ENCODE measurements at regions not wholly inside any gene's neighbourhood (a gene's known extent, or its start where the extent isn't known, plus 50 kb on each side); places are given as distances from the start of the nearest gene placed in this dataset.
"Not testable (repeated sequence)": the region's sequence is repeated elsewhere in the genome, so short reads cannot be mapped to it uniquely, and the experiment has no call there.

GRCh38 chr5:174444479-174445188 is 279.7 kb upstream of the MSX2 start:
- DNase-seq (ENCODE audit: low spot score): no peak

- no peak for DNase-seq (ENCODE audit: low spot score)
Measured at GRCh38 chr5:174446446-174446845, 277.9 kb upstream of the MSX2 start.

GRCh38 chr5:174446988-174447387 is 277.4 kb upstream of the MSX2 start:
- DNase-seq (ENCODE audit: low spot score): no peak

- no peak for DNase-seq (ENCODE audit: low spot score)
Measured at GRCh38 chr5:174448041-174448440, 276.3 kb upstream of the MSX2 start.

- DNase-seq (ENCODE audit: low spot score): no peak
Measured at GRCh38 chr5:174448662-174449061, 275.7 kb upstream of the MSX2 start.

- no peak for DNase-seq (ENCODE audit: low spot score)
Measured at GRCh38 chr5:174453690-174454089, 270.7 kb upstream of the MSX2 start.

- no peak for DNase-seq (ENCODE audit: low spot score)
Measured at GRCh38 chr5:174454464-174454863, 269.9 kb upstream of the MSX2 start.

GRCh38 chr5:174454890-174455289 is 269.5 kb upstream of the MSX2 start:
- no peak for DNase-seq (ENCODE audit: low spot score)

- DNase-seq (ENCODE audit: low spot score): no peak
Measured at GRCh38 chr5:174455301-174455700, 269.1 kb upstream of the MSX2 start.

- DNase-seq (ENCODE audit: low spot score): no peak
Measured at GRCh38 chr5:174457141-174457678, 267.2 kb upstream of the MSX2 start.

GRCh38 chr5:174459071-174459702 is 265.2 kb upstream of the MSX2 start:
- DNase-seq (ENCODE audit: low spot score): no peak

- DNase-seq (ENCODE audit: low spot score): no peak
Measured at GRCh38 chr5:174459832-174460448, 264.4 kb upstream of the MSX2 start.

- no peak for DNase-seq (ENCODE audit: low spot score)
Measured at GRCh38 chr5:174462129-174462528, 262.3 kb upstream of the MSX2 start.

GRCh38 chr5:174464504-174465165 is 259.7 kb upstream of the MSX2 start:
- no peak for DNase-seq (ENCODE audit: low spot score)

- not testable (repeated sequence) for DNase-seq (ENCODE audit: low spot score)
Measured at GRCh38 chr5:174471528-174471927, 252.9 kb upstream of the MSX2 start.

GRCh38 chr5:174472956-174473355 is 251.4 kb upstream of the MSX2 start:
- DNase-seq (ENCODE audit: low spot score): no peak

- not testable (repeated sequence) for DNase-seq (ENCODE audit: low spot score)
Measured at GRCh38 chr5:174476001-174476400, 248.4 kb upstream of the MSX2 start.

- DNase-seq (ENCODE audit: low spot score): no peak
Measured at GRCh38 chr5:174479325-174479724, 245.1 kb upstream of the MSX2 start.

- DNase-seq (ENCODE audit: low spot score): no peak
Measured at GRCh38 chr5:174481737-174482136, 242.6 kb upstream of the MSX2 start.

- no peak for DNase-seq (ENCODE audit: low spot score)
Measured at GRCh38 chr5:174482607-174483024, 241.8 kb upstream of the MSX2 start.

- no peak for DNase-seq (ENCODE audit: low spot score)
Measured at GRCh38 chr5:174483411-174483810, 241.0 kb upstream of the MSX2 start.

GRCh38 chr5:174489215-174489614 is 235.2 kb upstream of the MSX2 start:
- DNase-seq (ENCODE audit: low spot score): no peak
